Activated naive CD4-positive, alpha-beta T cell treated with Interleukin-2 at 50 U/mL for 16 hours (primary cell): ENCODE measurements at regions not wholly inside any gene's neighbourhood (a gene's known extent, or its start where the extent isn't known, plus 50 kb on each side); places are given as distances from the start of the nearest gene placed in this dataset.

Experiments
- DNase-seq: peaks from one replicate; pipeline ENCODE4 v3.0.0-alpha.2; 2020

GRCh38 chr5:167575330-167575729, 716.1 kb upstream of the WWC1 start:
- DNase-seq = no peak

GRCh38 chr5:167576126-167576525, 715.3 kb upstream of the WWC1 start:
- no peak for DNase-seq

GRCh38 chr5:167576897-167577296, 714.5 kb upstream of the WWC1 start:
- DNase-seq = no peak

- DNase-seq = no peak
Observed at GRCh38 chr5:167577616-167578015, 713.8 kb upstream of the WWC1 start.

- DNase-seq = no peak
Observed at GRCh38 chr5:167578977-167579692, 712.3 kb upstream of the WWC1 start.

- no peak for DNase-seq
Observed at GRCh38 chr5:167579693-167580055, 711.8 kb upstream of the WWC1 start.

GRCh38 chr5:167580608-167581007, 710.8 kb upstream of the WWC1 start:
- DNase-seq = no peak

- no peak for DNase-seq
Observed at GRCh38 chr5:167582283-167582682, 709.2 kb upstream of the WWC1 start.

- no peak for DNase-seq
Observed at GRCh38 chr5:167582886-167583285, 708.6 kb upstream of the WWC1 start.

GRCh38 chr5:167585184-167585583, 706.3 kb upstream of the WWC1 start:
- DNase-seq = no peak

GRCh38 chr5:167587772-167588437, 703.5 kb upstream of the WWC1 start:
- no peak for DNase-seq

- DNase-seq = no peak
Observed at GRCh38 chr5:167592114-167592513, 699.3 kb upstream of the WWC1 start.

- no peak for DNase-seq
Observed at GRCh38 chr5:167593329-167594060, 698.0 kb upstream of the WWC1 start.

GRCh38 chr5:167594061-167594435, 697.4 kb upstream of the WWC1 start:
- no peak for DNase-seq

- DNase-seq = no peak
Observed at GRCh38 chr5:167594750-167595149, 696.7 kb upstream of the WWC1 start.

- no peak for DNase-seq
Observed at GRCh38 chr5:167595196-167595595, 696.2 kb upstream of the WWC1 start.

GRCh38 chr5:167598166-167598565, 693.3 kb upstream of the WWC1 start:
- no peak for DNase-seq

GRCh38 chr5:167602067-167602466, 689.4 kb upstream of the WWC1 start:
- DNase-seq = no peak

GRCh38 chr5:167603135-167603534, 688.3 kb upstream of the WWC1 start:
- DNase-seq = no peak

GRCh38 chr5:167608390-167609272, 682.8 kb upstream of the WWC1 start:
- no peak for DNase-seq

GRCh38 chr5:167614294-167615021, 677.0 kb upstream of the WWC1 start:
- no peak for DNase-seq
